ENCODE measurements at regions not wholly inside any gene's neighbourhood (a gene's known extent, or its start where the extent isn't known, plus 50 kb on each side); places are given as distances from the start of the nearest gene placed in this dataset.

DNA sequence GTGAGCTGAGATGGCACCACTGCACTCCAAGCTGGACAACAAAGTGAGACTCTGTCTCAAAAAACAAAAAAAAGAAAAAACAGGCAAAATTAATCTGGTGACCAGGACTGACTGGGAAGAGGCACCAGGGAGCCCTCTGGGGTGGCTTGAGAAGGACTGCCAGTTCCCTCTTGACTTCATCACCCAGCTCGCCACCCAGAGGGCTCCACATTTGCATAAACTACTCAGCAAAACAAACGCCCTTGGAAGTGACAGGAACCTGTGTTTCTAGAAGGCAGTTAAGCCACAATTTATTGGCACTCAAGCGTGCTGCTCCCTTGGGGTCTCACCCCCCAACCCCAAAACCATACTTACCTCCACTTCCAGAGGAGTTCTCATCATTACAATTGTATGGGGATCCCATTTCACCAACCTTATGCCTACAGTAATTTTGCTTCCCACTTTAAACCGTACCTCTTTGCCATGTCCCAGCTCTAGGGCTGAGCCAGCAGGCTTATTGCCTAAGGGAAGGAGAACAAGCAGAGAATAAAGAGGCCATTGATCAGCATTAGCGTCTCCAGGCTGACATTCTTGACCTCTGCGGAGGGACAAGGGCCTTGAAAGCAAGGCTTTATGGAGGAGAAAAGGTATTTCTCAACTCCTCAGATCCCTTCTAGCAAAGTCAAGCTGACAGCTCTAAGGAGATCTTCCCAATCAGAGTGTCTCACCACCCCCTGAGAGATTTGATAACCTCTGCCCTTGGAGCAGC, 357.4 kb downstream of the SHQ1 start:
- Histone ChIP-seq H4K91ac (replicated peaks; ENCODE audit: insufficient read length, low read length) (no peak overlapping the region), H3K56ac (replicated peaks; ENCODE audit: insufficient read length, low read depth, low read length) (no peak overlapping the region), H2BK5ac (ENCODE audit: low read depth, low read length) (no peak overlapping the region), H2BK12ac (ENCODE audit: low read depth, low read length) (no peak overlapping the region), H3K27ac (ENCODE audit: low read depth, low read length) (no peak overlapping the region), H3K4ac (replicated peaks; ENCODE audit: insufficient read length, low read depth, low read length) (no peak overlapping the region), H2BK15ac (ENCODE audit: low read length) (no peak overlapping the region), H3K9me3 (ENCODE audit: insufficient read depth in 2 of 2, low read depth in 1 of 2, low read length in 1 of 2) (peaks cover 0 to 4% of the 10 kb centered on the region in 2 experiments; a peak in 2 of 4 replicates), H3K18ac (ENCODE audit: extremely low read depth, low read length) (no peak overlapping the region), H2BK120ac (replicated peaks; ENCODE audit: low read depth, low read length) (no peak overlapping the region), H4K20me1 (replicated peaks in 1 of 2; ENCODE audit: control insufficient read depth in 1 of 2, insufficient read depth in 2 of 2, low read length in 2 of 2) (no peaks in the 10 kb centered on the region), H3K23me2 (ENCODE audit: low read depth, low read length) (no peaks in the 10 kb centered on the region), H4K5ac (ENCODE audit: insufficient read length, low read depth, low read length) (no peak overlapping the region), H3K79me1 (ENCODE audit: low read depth, low read length) (no peaks in the 10 kb centered on the region), H3K9ac (replicated peaks in 1 of 4; ENCODE audit: extremely low read depth in 1 of 4, low read depth in 3 of 4, low read length in 3 of 4) (no peak overlapping the region), H3K4me3 (ENCODE audit: extremely low read depth in 1 of 4, insufficient read depth in 2 of 4, low read depth in 3 of 4, low read length in 4 of 4) (no peak overlapping the region), H4K8ac (ENCODE audit: extremely low read depth, insufficient read depth, low read length) (no peak overlapping the region), H3K36me3 (ENCODE audit: control insufficient read depth in 2 of 4, insufficient read depth in 4 of 4, low read length in 3 of 4) (no peaks in the 10 kb centered on the region), H3K4me2 (ENCODE audit: insufficient read depth in 1 of 2, low read depth in 2 of 2, low read length in 2 of 2) (0 out of 4 replicates have a peak overlapping the region, but pooled peaks of 1 of the 2 experiments have one; percentile 28), H3K4me1 (replicated peaks in 1 of 4; ENCODE audit: control insufficient read depth in 3 of 4, insufficient read depth in 4 of 4, low read length in 3 of 4) (peaks cover 7 to 24% (median 13%) of the 10 kb centered on the region in 4 experiments), H3K79me2 (ENCODE audit: control insufficient read depth in 1 of 2, insufficient read depth in 2 of 2, low read length in 2 of 2) (no peaks in the 10 kb centered on the region), H2AK5ac (ENCODE audit: low read depth, low read length) (no peak overlapping the region), H2BK20ac (ENCODE audit: low read length) (peak overlapping the region; percentile 6; the same call in 1 of the 2 replicates), H3K14ac (ENCODE audit: insufficient read length) (no peak overlapping the region), H3K27me3 (replicated peaks in 1 of 4; ENCODE audit: control insufficient read depth in 3 of 4, extremely low read depth in 1 of 4, insufficient read depth in 3 of 4, low read length in 3 of 4) (no peaks in the 10 kb centered on the region; a peak in 2 of 7 replicates), H2AFZ (ENCODE audit: low read length) (no peak overlapping the region), H3K23ac (ENCODE audit: insufficient read length) (no peak overlapping the region)
- CTCF ChIA-PET (ENCODE audit: partially characterized antibody), result interaction anchor here (0.8 to 1.6 kb wide), 2 partner anchors 24 to 149 kb away, joined by 3 to 4 read pairs; no protein-coding TSS in a partner anchor
- WGBS, 2 experiments (ENCODE audit: extremely low coverage in 1 of 2, insufficient coverage in 1 of 2, insufficient read length in 1 of 2, insufficient replicate concordance in 2 of 2, low coverage in 1 of 2, low lambda C conversion rate in 2 of 2, missing lambda C conversion rate in 1 of 2), result 62% methylated on average over 6 of the region's 6 CpGs; no CpG with 5 or more reads in 1 of the 2 experiments
- no peak for FAIRE-seq
- DNase-seq (ENCODE audit: low read depth in 1 of 2, low spot score in 2 of 2), result no peak
- POLR2A ChIA-PET (ENCODE audit: partially characterized antibody), result interaction anchor here (1.1 kb wide), 1 partner anchor 9 kb away, joined by 4 read pairs; no protein-coding TSS in a partner anchor
- no peak for TF ChIP-seq CTBP2 (IDR thresholded peaks at IDR 0.05; ENCODE audit: borderline replicate concordance, insufficient read depth, insufficient read length, low read length)
- TF ChIP-seq POLR2A (IDR thresholded peaks at IDR 0.05; ENCODE audit: control extremely low read depth in 1 of 2, low read depth in 2 of 2, low read length in 2 of 2), result no peak
- TF ChIP-seq RNF2 (IDR thresholded peaks at IDR 0.05; ENCODE audit: borderline replicate concordance, low read depth, low read length, missing control alignments, poor library complexity, severe bottlenecking), result no peak
- TF ChIP-seq EGR1 (IDR thresholded peaks at IDR 0.05; ENCODE audit: borderline replicate concordance, low read depth, low read length), result no peak
- no peak for TF ChIP-seq RBBP5 (IDR thresholded peaks at IDR 0.05; ENCODE audit: borderline replicate concordance, low read depth, low read length)
- no peak for TF ChIP-seq HDAC6 (IDR thresholded peaks at IDR 0.05; ENCODE audit: low read depth, low read length)
- TF ChIP-seq TAF1 (IDR thresholded peaks at IDR 0.05; ENCODE audit: low read depth, low read length), result no peak
- no peak for TF ChIP-seq SUZ12 (IDR thresholded peaks at IDR 0.05; ENCODE audit: low read length)
- TF ChIP-seq TCF12 (IDR thresholded peaks at IDR 0.05; ENCODE audit: low read depth, low read length), result no peak
- no peak for TF ChIP-seq SP2 (IDR thresholded peaks at IDR 0.05; ENCODE audit: low read length)
- no peak for TF ChIP-seq SP1 (IDR thresholded peaks at IDR 0.05; ENCODE audit: low read depth, low read length)
- TF ChIP-seq RFX5 (IDR thresholded peaks at IDR 0.05; ENCODE audit: borderline replicate concordance, low read depth, low read length), result no peak
- TF ChIP-seq CBX8 (IDR thresholded peaks at IDR 0.05; ENCODE audit: borderline replicate concordance, low read depth, low read length), result no peak

Measured in H1 (cell line).